NOMO-1 (cell line): ENCODE measurements at regions not wholly inside any gene's neighbourhood (a gene's known extent, or its start where the extent isn't known, plus 50 kb on each side); places are given as distances from the start of the nearest gene placed in this dataset.
"Not testable (repeated sequence)": the region's sequence is repeated elsewhere in the genome, so short reads cannot be mapped to it uniquely, and the experiment has no call there.

ENCODE experiments used
- DNase-seq, 2 experiments: peaks; one replicate each; lab custom pipeline; 2025; ENCODE audit not compliant: unreplicated experiment in 2 of 2; lab: John Stamatoyannopoulos, UW

GRCh38 chr6:11961923-11962322 is 50.2 kb upstream of the HIVEP1 start:
- DNase-seq, result no peak

DNA sequence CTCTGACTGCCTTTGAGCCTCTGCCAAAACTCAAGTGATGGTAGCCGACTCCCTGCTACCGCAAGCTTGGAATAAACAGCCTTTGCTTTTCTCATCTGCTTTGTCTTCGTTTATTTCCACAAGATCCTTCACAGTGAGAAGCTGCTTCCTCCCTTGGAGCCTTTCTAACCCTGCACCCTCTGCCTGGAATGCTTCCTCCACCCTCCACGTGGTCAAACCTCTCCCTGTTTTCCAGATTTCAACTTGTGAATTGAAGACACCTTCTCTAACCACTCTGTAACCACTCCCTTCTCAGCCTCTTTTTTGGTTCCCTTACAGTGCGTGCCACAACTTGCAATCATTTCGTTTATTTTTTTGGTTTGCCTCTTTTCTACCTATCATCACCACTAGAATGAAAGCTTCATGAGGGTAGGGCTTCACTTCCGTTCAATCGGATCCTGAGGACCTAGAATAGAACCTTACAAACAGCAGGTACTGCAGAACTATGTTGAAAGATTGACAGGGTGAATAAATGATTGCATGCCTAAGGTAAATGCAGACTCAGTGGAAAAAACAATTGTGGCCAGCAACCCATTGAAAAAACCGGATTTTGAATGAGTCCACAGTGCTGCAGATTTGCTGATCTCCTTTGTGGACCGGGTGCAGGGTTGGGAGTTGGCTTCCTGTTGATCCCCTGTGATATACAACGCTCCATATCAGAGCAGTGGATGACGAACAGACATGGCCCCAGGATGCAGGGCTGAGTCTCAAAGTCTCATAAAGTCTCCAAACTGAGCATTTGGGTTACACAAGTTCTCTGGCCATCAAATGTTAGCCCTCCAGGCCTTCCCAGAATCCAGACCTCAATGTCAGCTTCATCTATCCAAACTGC is 51.0 kb upstream of the HIVEP1 start:
- no peak for DNase-seq

- no peak for DNase-seq
Measured at GRCh38 chr6:11956781-11957180, 55.3 kb upstream of the HIVEP1 start.

GRCh38 chr6:11953641-11954040 is 58.5 kb upstream of the HIVEP1 start:
- no peak for DNase-seq

GRCh38 chr6:11952316-11952715 is 59.8 kb upstream of the HIVEP1 start:
- no peak for DNase-seq

GRCh38 chr6:11951868-11952267 is 60.2 kb upstream of the HIVEP1 start:
- DNase-seq, result no peak

- DNase-seq, result no peak
Measured at GRCh38 chr6:11950109-11950508, 62.0 kb upstream of the HIVEP1 start.

GRCh38 chr6:11947575-11947974 is 64.5 kb upstream of the HIVEP1 start:
- DNase-seq, result no peak

DNA sequence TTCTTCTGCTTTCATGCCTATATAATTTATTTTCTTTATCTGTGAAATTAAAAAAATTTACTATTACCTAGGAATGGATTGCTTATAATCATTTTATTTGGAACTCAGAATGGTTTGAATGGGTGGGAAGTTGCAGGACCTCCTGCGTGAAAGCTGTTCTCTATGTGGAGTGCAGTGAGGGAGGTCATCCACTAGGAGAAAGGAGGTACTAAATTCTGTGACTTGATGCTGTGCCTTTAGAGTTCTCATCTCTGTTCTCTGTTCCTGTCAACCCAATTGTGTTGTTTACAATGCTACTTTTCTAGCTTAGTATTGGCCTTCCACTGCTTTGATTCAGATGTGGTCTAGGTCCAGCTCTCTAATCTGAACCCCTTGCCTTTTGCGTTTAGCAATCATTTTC is 65.0 kb upstream of the HIVEP1 start:
- no peak for DNase-seq

DNA sequence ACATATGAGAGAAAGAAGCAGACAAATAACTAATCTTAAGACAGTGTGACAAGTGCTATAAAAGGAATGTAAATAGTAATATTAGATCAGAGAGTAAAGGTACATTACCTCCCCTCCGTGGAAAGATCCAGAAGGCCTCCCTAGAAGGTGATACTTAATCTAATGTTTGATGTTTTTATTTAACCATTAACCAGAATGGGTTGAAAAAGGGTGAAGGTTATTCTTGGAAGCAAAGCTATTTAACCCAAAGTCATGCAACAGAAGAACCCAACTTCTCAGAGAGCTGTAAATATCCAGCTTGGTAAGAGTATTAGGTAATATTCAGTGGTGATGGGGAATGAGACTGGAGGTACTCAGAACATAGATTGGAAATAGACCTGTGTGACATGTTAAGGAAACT is 68.0 kb upstream of the HIVEP1 start:
- DNase-seq, result no peak

DNA sequence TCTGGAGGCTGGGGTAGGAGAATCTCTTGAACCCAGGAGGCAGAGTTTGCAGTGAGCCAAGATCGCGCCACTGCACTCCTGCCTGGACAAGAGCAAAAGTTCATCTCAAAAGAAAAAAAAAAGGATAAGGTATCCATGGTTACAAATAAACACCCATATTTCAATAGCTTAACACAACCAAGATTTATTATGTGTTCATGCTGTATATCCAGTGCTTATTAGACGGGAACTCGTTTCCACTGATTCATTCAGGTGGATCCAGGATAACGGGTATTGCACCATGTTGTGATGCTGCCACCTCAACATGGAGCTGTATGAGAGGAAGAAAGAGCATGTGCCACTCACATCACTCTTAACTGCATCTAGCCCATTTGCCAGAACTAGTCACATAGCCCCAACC is 69.1 kb upstream of the HIVEP1 start:
- no peak for DNase-seq

DNA sequence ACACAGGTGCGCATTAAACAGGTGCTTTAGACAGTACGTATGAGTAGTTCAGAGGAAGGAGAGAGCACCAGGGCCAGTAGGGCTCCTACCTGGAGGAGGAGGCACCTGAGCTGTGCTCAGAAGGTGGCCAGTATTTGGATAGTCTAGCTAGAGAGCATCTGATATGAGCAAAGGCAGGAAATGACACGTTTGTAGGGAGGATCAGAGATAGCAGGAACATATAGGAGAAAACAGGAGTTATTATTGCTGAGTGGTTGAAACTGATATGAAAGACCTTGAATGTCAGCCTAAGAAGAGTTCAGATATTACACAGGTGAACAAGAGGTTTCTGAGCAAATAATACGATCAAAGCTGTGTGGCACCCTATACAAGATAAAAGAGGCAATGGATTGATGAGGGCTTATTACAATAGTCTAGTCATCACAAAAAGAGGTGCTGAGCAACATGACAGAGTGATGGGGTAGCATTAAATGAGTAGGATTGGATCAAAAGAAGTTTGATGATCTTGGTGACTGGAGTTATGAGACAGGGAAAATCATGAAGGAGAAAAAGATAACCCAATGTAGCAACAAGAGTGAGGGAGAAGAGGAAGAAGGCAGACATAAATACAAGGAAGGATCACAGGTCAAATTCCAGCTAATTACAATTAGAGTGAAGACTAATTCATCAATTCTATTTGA is 69.8 kb upstream of the HIVEP1 start:
- no peak for DNase-seq

GRCh38 chr6:11940532-11941166 is 71.5 kb upstream of the HIVEP1 start:
- DNase-seq, result not testable (repeated sequence)

GRCh38 chr6:11938285-11938890 is 73.7 kb upstream of the HIVEP1 start:
- no peak for DNase-seq

- no peak for DNase-seq
Measured at GRCh38 chr6:11934638-11935037, 77.5 kb upstream of the HIVEP1 start.

DNA sequence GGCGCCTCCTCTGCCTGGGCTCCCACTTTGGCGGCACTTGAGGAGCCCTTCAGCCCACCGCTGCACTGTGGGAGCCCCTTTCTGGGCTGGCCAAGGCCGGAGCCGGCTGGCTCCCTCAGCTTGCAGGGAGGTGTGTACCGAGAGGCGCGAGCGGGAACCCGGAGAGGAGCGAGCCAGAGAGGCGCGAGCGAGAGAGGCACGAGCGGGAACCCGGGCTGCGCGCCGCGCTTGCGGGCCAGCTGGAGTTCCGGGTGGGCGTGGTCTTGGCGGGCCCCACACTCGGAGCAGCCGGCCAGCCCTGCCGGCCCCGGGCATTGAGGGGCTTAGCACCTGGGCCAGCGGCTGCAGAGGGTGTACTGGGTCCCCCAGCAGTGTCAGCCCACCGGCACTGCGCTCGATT is 79.2 kb upstream of the HIVEP1 start:
- not testable (repeated sequence) for DNase-seq

GRCh38 chr6:11931296-11932035 is 80.6 kb upstream of the HIVEP1 start:
- no peak for DNase-seq

- DNase-seq, result not testable (repeated sequence)
Measured at GRCh38 chr6:11930834-11931233, 81.3 kb upstream of the HIVEP1 start.

DNA sequence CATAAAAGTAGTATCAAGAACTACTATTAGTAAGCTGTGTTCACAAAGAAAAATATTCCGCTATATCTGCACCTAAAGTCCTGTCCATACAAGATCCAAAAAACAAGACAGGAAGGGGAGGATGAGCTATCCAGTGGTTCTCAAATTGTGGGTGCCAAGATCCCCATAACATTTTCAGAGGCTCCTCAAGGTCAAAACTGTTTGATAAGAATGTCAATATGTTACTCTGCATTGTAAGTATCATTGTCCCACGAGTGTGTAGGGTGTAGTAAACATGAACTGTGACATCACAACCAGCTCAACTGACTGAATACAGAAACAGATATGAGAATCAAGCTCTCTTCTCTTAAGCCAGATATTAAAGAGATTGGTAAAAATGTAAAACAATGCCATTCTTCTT is 81.9 kb upstream of the HIVEP1 start:
- no peak for DNase-seq

- no peak for DNase-seq
Measured at GRCh38 chr6:11929241-11929835, 82.8 kb upstream of the HIVEP1 start.
